Fibroblast of skin of abdomen (primary cell): ENCODE measurements at regions not wholly inside any gene's neighbourhood (a gene's known extent, or its start where the extent isn't known, plus 50 kb on each side); places are given as distances from the start of the nearest gene placed in this dataset.
A peak's percentile ranks its signal among the peaks of the same experiment; 100 is the strongest.
"Not testable (repeated sequence)": the region's sequence is repeated elsewhere in the genome, so short reads cannot be mapped to it uniquely, and the experiment has no call there.

Source experiments
- DNase-seq: peaks from one replicate; pipeline ENCODE4 v3.0.0-alpha.2; 2013

DNA sequence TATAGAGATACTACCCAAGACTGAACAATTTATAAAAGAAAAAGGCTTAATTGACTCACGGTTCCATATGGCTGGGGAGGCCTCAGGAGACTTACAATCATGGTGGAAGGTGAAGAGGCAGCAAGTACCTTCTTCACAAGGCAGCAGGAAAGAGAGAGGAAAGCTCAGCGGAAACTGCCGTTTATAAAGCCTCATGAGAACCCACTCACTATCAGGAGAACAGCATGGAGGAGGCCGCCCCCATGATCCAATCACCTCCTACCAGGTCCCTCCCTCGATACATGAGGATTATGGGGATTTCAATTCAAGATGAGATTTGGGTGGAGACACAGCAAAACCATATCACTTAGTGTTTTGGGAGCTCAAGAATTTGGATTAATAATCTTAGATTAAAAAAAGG, 240.2 kb downstream of the UACA start:
- DNase-seq: no peak

DNA sequence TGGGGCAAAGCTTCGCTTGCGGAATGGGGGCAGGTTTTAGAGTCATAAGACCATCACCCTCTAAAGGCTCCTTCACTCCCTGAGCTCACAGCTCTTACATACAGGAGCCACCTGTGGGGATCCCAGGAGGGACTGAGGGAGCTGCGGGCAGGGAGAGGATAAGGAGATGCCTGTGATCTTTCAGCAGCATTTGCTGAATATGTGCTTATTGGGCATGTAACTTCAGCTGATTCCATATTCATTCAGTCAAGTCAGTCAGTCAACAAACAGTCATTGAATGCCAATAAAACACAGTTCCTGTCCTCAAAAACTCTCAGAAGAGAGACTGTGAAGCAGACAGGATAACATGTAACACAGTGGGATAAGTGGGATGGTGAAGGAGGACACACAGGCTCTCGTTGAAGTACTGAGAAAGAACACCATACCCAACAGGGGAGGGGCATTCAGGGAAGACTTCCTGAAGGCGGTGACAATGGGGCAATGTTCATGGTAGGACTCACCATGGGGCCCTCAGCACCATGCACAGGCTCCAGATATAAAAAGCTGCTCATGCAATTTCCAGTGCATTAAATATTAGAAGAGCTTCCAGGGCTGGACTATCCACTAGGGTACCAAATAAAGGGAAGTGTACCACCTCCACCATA, 240.9 kb downstream of the UACA start:
- no peak for DNase-seq

GRCh38 chr15:70521576-70522322, 241.6 kb downstream of the UACA start:
- no peak for DNase-seq

DNA sequence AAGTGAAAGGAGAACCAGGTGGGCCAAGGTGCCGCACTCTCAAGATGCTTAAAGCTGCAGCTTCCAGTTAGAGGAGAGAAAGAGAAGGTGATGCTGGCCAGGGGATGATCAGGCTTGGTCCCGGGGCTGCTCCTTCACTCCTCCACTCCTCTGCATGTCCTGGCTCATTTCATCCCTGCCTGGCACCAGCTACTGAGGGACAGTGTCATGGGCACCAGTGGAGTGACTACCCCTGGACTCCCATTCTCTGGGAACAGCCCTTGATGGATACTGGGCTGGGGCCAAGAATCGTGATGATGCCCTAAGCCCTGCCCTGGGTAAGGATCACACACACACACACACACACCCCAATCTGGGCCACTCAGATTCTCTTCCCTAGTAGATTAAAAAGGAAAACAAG, 243.7 kb downstream of the UACA start:
- no peak for DNase-seq

DNA sequence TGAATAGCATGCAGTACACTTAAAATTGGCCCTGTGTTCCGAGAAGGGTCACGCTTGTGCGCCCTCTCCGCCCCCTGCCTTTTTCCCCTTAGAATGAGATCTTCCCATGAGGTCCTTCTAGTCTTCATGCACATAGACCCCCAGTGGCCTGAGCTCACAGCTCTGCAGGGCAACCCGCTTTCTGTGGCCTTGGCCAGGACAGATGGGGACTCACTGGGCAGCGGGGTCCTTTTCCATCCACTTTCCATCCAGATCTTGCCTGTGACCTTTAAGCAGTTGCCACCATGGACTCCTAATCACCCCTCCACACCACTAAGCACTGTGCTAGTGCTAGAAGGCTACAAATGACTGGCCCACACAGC, 244.4 kb downstream of the UACA start:
- DNase-seq: no peak

DNA sequence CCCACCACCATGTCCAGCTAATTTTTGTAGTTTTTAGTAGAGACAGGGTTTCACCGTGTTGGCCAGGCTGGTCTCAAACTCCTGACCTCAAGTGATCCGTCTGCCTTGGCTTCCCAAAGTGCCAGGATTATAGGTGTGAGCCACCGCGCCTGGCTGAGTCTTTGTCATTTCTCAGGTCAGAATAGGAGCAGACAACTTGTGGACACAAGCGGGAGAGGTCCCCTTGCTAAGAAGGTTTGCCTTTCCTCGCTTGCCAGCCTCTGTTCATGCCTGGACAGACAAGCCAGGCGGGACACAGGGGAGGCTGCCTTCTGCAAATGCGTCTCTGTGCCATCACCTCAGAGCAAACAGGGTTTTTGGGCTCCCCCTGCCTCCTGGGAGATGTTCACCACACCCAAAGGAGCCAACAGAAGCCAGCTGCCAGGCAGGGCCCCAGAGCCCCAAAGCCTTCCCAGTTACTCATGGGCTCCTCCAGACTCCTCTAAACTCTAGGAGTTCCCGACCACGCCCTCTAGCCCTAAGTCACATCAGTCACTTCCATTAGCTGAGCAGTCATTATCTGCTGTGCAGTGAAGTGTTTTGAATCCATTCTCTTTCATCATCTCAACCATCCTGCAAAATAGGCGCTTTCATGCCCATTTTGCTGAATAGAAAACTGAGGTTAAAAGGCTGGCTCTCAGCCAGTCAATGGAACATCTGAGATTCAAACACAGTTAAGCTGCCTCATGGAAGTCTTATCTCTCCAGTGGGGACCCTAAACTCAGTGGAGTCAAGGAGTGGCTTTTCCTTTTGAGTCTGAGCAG, 245.0 kb downstream of the UACA start:
- no peak for DNase-seq

DNA sequence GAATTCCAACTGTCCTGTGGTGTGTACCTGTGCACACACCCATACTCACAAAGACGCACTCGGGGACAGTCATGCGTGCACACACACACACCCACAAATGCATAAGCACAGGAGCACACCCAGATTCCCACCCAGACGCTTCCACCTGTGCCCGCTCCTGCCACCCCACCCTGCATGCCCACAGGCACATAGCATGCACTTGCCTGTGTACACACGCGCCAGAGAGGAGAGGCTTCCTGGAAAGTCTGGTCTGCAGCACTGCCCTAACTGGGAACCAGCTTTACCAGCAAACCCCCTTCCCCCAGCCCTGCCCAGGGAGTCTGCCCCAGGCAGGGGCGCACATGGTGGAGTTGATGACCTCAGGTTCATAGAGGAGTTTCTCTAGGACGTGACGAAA, 246.2 kb downstream of the UACA start:
- DNase-seq: no peak

DNA sequence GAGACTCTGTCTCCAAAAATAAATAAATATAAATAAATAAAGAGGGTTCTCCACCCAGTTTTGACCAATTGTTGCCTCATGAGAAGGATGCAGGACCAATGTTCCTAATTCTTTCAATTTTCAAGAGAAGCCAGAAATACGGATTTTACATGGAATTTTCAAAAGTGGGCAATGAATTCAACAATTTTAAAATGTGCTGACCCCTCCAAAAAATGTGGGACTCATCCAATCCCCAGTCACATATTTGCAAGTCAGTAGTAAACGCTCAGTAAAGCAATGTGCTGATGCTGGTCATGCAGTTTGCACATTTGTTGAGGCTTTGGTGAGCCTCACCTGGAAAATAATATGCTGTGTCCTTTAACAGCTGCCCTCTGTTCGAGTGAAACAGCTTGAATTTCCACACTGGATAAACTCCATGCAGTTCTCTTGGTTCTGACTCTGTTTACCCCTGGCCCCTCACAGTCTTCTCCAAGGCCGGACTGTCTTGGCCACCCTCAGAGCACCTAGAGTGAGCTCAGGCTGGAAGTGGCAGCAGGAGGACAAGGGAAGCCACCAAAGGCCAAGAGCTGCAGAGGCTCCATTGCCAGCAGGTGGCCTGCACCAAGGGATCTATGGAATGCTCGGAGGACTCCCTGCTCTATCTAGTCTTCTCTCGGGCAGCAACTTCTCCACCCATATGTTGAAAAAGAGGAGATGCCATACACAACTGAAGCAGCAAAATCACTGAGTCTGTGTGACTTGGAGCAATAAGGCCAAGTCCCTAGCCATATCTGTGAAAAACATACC, 246.8 kb downstream of the UACA start:
- DNase-seq: no peak

GRCh38 chr15:70514251-70514650, 249.1 kb downstream of the UACA start:
- no peak for DNase-seq

DNA sequence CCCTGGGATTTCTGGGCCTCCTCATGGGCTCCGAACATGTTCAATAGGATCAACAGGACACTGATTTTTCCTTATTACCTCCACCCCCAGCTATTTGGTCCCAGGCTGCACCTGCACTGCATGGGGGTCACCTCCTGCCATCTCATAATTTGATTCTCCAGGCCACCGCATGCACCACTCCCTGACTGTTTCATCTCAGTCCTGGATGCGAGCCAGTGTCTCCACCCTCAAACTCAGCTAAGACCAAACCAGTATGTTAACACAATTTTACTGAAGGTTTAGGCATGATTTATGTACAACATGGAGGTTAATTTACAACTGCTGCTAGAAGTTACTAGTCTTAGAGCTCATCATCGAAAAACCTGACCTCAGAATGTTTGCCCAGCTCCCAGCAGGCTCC, 249.5 kb downstream of the UACA start:
- DNase-seq: no peak

DNA sequence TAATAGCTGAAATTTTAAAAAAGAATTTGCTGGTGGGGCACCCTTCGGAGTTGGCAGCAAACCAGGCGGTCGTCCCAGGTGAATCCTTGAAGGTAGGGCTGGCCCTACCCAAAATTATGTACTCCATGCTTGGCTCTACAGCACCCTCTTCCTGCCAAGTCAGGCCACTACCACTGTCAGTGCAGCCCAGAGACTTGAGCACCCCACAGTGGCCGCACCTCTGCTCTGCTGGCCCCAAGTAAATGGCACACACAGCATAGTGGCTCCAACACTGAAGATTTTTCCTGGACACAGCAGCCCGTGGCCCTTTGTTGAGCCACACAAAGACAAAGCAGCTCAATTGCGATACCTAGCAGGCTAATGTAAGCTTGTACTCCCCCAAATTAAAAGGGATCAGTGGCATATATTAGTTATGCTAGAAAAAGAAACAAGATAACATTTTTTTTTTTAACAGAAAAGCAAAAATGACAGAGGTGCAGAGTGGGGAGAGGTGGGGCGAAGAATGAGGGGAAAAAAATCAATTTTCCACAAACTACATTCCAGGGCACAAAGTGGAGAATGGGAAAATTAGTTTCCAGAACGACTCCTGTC, 250.5 kb downstream of the UACA start:
- DNase-seq: peak; percentile 43

DNA sequence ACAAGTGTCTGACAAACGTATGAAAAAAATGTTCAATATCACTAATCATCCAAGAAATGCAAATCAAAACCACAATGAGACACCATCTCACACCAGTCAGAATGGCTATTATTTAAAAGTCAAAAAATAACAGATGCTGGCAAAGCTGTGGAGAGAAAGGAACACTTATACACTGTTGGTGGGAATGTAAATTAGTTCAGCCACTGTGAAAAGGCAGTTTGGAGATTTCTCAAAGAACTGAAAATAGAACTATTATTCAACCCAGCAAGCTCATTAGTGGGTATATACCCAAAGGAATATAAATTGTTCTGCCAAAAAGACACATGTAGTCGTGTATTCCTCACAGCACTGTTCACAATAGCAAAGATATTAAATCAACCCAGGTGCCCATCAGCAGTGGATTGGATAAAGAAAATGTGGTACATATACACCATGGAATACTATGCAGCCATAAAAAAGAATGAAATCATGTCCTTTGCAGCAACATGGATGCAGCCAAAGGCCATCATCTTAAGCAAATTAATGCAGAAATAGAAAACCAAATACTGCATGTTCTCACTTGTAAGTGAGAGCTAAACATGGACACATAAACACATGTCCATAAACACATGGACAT, 251.3 kb downstream of the UACA start:
- not testable (repeated sequence) for DNase-seq

- no peak for DNase-seq
Measured at GRCh38 chr15:70510433-70510832, 252.9 kb downstream of the UACA start.

DNA sequence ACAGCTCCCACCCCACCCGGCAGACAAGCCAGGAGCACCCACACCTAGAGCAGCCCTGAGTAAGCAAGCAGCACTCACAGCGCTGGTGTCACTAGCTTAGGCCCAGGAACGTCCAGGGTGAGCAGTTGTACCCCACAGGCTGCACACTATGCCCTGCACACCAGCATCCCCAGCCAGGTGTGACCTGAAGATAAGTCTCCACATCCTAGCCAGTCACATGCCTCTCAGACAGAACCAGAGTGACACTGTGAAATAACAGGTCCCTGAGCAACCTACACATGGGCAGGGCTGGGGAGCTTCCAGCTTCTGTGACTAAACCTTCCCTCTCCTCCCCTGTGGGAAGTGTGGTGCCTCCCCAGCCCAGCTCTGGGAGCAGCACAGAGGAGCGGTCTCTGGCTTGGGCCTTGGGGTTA, 253.6 kb downstream of the UACA start:
- no peak for DNase-seq

GRCh38 chr15:70509282-70509662, 254.1 kb downstream of the UACA start:
- DNase-seq: no peak

- DNase-seq: peak; percentile 92
Measured at GRCh38 chr15:70508561-70509281, 254.6 kb downstream of the UACA start.

- DNase-seq: no peak
Measured at GRCh38 chr15:70507772-70508371, 255.5 kb downstream of the UACA start.

GRCh38 chr15:70505936-70506912, 257.1 kb downstream of the UACA start:
- no peak for DNase-seq

- DNase-seq: peak; percentile 80
Measured at GRCh38 chr15:70505411-70505919, 257.9 kb downstream of the UACA start.
